GM21723 (cell line): ENCODE measurements at regions not wholly inside any gene's neighbourhood (a gene's known extent, or its start where the extent isn't known, plus 50 kb on each side); places are given as distances from the start of the nearest gene placed in this dataset.
"Not testable (repeated sequence)": the region's sequence is repeated elsewhere in the genome, so short reads cannot be mapped to it uniquely, and the experiment has no call there.

Experiments
- ATAC-seq: cut with Tn5 transposase; IDR thresholded peaks from one replicate; pipeline ENCODE4 v1.9.1; 2021; ENCODE audit warnings: mild to moderate bottlenecking, moderate library complexity; ENCODE audit not compliant: unreplicated experiment

DNA sequence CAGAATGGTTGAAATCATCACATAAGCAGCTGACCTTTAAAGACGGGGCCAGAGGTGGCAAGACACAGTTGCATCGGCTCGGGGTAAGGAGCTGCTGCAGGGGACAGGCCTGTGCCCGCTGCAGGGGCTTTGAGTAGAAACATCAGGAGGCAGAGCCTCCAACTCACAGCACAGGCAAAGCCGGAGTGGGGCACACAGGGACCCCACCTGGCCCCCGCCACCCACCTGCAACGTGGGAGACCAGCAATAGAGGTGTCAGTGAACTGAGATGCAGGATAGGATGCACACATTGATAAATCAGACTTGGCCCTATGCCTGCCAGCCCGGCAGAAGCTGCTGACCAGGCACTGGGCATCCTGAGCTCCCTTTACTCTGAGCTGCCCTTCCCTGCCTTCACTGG is 257.2 kb downstream of the NPHP4 start:
- ATAC-seq: no peak

DNA sequence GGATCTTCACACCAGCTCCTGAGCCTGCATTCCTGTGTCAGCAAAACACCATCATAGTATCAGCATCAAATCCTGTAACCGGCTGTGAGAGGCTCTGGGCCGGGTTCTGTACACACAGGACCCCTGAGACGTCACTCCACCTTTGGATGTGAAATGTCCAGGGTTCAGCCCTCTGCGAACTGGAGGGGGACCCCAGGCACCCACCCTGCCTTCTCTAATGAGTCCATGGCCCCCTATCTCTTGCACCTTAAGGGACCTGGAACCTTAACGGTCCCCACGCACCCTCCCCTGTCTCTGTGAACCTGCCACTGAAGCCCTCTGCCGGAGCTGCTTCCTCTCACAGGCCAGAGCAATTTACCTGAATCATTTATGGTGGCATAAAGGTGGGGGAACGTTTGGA is 257.8 kb downstream of the NPHP4 start:
- ATAC-seq: no peak

GRCh38 chr1:5733596-5733995 is 258.6 kb downstream of the NPHP4 start:
- ATAC-seq: no peak

DNA sequence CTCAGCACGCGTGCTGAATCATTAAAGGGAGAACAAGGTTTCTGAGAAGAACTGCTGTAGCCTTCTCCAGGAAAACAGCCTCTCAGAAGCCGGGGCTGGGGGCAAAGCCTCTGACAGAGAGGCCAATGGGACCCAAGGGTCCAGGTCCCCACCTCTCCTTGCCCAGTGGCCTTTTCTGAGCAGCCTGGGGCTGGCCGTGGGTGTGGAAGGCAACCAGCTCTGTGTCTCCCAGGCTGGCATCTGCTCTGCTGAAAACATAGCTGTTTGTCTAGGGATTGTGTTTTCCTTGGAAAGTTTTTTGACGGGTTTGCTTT is 261.2 kb downstream of the NPHP4 start:
- ATAC-seq: no peak

DNA sequence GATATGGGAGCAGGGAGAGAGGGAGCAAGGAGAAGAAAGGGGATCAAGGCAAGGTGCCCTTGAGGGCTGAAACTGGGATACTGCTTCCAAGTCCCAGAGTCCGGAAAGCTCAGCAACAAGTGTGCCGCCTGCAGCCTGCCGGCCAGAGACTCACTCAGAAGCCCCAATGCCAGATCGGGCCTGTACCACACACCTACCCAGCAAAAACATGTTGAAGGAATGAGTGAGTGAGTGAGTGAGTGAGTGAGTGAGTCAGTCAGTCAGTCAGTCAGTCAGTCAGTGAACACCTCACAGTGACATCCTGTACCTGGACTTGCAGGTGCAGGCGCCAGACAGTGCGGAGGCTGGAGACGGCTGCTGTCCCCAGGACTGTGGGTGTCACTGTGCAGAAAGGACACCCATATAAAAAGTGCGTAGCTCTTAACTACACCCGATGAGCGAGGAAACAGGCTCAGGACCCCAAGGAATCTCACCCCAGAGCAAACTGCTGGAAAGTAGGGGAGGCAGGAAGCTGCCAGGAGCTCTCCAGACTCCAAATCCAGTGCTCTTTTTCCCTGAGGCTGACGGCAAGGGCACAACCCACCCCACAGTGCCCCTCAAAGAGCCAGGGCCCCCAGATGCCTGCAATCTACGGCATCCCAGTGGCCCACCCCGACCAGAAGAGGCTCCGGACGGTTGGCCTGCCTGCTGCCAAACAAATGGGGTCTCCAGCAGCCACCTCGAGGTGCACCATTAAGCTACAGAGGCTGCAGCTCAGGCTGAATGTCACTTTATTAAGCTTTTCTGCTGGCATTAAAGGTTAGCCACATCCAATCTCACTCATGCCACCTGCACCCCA is 261.7 kb downstream of the NPHP4 start:
- ATAC-seq: no peak

DNA sequence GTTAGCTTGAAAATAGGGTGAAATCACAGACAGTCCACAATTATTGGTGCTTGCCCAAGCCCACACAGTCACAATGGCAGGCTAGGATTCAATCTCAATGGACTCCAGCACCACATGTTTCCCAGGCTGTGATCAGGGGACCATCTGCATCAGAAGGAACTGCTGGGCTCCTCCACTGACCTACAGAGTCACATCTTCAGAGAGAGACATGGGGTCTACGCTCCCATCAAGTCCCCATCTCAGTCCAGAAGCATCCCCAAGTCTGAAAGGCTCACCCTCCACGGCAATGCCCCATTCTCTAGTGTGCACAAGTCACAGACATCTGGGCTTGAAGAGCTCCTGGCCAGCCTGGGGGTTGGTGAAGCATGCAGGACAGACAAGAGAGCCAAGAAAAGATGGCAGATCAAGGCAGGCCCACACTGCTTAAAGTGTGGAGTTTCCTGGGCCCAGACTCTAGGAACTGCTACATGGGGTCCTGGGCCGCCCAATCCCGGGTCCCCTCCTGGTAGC is 262.5 kb downstream of the NPHP4 start:
- ATAC-seq: no peak

GRCh38 chr1:5728663-5729355 is 263.4 kb downstream of the NPHP4 start:
- ATAC-seq: no peak

GRCh38 chr1:5727871-5728643 is 264.2 kb downstream of the NPHP4 start:
- ATAC-seq: no peak

- ATAC-seq: no peak
These were observed 265.0 kb downstream of the NPHP4 start for GRCh38 chr1:5727191-5727590.

- ATAC-seq: not testable (repeated sequence)
These were observed 265.5 kb downstream of the NPHP4 start for GRCh38 chr1:5726586-5727184.

DNA sequence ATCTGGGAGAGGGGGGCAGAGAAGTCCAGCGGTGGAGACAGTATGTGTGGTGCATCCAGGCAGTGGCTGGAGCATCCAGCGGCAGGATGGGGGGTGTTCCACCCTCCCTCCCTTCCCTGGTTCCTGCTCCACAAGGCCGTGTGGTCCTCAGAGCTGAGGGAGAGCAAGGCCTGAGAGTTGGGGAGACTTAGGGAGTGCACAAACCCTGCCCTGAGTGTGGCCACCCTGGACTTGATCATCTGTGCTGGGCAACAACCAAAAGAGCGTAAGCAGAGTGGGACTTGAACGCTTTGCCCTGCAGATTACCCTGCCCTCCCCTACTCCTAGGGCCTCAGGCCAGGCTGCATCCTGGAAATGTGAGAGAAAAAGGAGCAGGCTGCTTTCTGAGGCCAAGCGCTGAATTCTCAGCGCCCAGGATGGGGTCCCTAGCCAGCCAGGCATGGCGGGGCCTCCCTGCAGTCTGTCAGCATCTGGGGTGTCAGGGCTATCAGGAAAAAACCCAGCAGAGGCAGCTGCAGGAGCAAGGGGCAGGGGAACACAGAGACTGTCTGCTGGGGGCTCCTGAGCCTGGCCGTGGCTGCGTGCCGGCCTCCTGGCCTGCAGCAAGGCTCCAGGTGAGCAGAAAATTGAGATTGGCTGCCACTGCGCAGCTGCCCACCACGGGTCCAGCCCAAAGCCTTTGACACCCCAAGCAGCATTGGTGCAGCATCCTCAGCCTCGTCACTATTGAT is 266.2 kb downstream of the NPHP4 start:
- no peak for ATAC-seq

- ATAC-seq: no peak
These were observed 266.8 kb downstream of the NPHP4 start for GRCh38 chr1:5725406-5725805.

DNA sequence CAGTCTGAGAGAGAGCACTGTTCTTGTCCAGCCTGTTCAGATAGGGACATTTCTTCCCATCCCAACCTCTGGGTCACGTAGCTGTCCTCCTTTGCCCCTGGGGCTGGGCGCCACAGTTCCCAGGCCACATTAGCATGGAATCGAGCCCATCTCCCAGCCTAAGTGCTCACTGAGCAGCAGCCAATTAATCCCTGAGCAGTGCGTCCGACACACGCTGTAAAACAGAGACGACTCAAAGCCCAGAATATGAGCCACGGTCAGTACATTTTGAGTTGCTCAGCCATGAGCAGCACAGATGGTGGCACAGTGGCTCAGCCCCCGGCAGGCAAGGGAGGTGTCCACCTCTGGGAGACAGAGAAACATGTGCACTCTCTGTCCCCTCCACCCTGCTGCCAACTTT is 267.4 kb downstream of the NPHP4 start:
- ATAC-seq: no peak

DNA sequence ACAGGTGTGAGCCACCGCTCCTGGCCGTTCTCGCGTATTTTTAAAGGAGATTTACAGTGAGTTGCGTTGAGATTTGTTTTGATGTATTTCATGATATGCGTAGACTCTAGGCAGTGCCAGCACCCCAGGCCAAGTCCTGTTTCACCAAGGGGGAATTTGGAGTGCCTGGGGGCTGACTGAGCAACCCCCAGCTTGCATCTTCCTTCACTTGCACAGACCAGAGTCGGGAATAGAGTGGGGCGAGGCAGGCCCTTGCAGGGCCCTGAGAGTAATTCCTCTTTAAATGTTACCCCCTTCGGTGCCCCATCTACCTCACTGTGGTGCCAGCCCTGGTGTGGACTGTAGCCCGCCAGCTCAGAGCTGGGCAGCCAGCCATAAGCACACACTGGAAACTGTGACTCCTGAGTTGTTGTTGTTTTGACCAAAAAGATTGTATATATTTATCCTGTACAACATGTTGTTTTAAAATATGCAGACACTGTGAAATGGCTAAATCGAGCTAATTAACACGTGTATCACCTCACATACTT is 269.5 kb downstream of the NPHP4 start:
- no peak for ATAC-seq

DNA sequence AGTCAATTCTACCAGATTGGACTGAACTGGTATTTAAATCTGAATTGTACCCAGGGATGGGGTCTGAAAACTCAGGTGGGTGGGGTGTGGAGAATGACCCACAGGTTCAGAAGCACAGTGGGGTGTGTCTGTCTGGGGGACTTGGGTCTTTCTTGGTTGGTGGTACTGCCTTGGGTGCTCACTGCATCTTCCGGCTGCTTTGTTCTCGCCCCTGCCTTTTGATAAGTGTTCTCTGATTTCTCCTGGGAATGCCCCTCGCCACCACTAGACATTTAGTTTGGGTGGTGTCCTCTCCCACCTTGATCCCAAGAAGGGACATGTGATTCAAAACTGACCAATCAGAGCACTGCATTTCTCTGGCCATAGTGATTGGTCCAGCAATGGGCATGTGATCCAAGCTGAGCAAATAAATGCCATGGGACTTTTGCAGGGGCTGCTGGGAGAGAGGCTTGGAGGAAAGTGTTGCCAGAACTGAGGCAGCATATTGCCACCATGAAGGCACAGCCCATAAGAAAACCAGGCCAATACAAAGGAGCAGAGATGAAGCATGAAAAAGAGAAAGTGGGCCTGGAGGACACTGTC is 270.5 kb downstream of the NPHP4 start:
- ATAC-seq: no peak

DNA sequence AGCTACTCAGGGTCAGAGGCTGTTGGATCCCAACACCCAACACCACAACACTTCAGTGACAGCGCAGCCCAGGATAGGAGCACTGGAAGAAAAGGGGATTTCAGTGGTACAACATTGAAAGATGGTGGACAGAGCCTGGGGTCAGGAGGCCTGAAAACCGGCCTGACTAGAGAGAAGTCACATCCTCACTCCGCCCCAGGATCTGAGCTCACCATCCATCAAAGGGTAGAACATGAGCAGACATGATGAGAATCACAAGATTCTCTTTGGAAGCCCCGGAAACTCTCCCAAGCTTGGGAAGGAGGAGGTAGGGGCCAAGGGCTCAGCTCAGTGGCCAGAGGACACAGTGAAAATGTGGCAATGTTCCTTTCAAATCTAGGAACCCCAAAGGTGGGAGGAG is 271.3 kb downstream of the NPHP4 start:
- ATAC-seq: no peak

GRCh38 chr1:5720484-5720883 is 271.7 kb downstream of the NPHP4 start:
- ATAC-seq: no peak

- ATAC-seq: no peak
These were observed 272.2 kb downstream of the NPHP4 start for GRCh38 chr1:5720045-5720444.

- no peak for ATAC-seq
These were observed 273.2 kb downstream of the NPHP4 start for GRCh38 chr1:5718831-5719632.
